ENCODE measurements at regions not wholly inside any gene's neighbourhood (a gene's known extent, or its start where the extent isn't known, plus 50 kb on each side); places are given as distances from the start of the nearest gene placed in this dataset.

- TF ChIP-seq CTCF (IDR thresholded peaks at IDR 0.05) (no peak), EP300 (IDR thresholded peaks at IDR 0.05) (no peak), POLR2A (IDR thresholded peaks at IDR 0.05) (no peak), POLR2AphosphoS5 (IDR thresholded peaks at IDR 0.05) (no peak)
Observed at GRCh38 chr11:116642902-116643301, 129.9 kb downstream of the BUD13 start.

Data from gastroesophageal sphincter (tissue), 3 donors.